OCI-LY7 (cell line): ENCODE measurements at regions not wholly inside any gene's neighbourhood (a gene's known extent, or its start where the extent isn't known, plus 50 kb on each side); places are given as distances from the start of the nearest gene placed in this dataset.

Experiments
- BruUV-seq: library from RNA; stranded (reverse); fragments of 400-500 nt; replicated peaks from 2 replicates; lab custom pipeline; 2021; lab: Mats Ljungman, UMichigan
- CTCF ChIA-PET: fragments of 300-600 bp; sonication (Branson Sonifier 250); formaldehyde crosslinking; loops from one replicate; lab custom pipeline; 2022; ENCODE audit warnings: antibody characterized with exemption; ENCODE audit not compliant: unreplicated experiment; lab: Charles Lee
- POLR2A ChIA-PET: fragments of 300-600 bp; sonication (Branson Sonifier 250); formaldehyde crosslinking; loops from one replicate; lab custom pipeline; 2022; ENCODE audit warnings: antibody characterized with exemption; lab: Charles Lee
- DNase-seq: peaks from one replicate; pipeline ENCODE4 v3.0.0-alpha.2; 2015; ENCODE audit warnings: low spot score
- H2AFZ ChIP-seq: fragments of 200-600 bp; sonication (generic), shearing (Covaris generic); 2 replicates; pipeline ENCODE4 v1.6.1; 2014; ENCODE audit warnings: mild to moderate bottlenecking, antibody characterized with exemption, low read length, moderate library complexity
- H3K27ac ChIP-seq: fragments of 200-600 bp; sonication (generic); 2 replicates; pipeline ENCODE4 v1.5.1; 2014; ENCODE audit warnings: mixed run types, low read depth, mild to moderate bottlenecking, moderate library complexity, low read length, inconsistent platforms; ENCODE audit not compliant: poor library complexity, severe bottlenecking
- H3K36me3 ChIP-seq: fragments of 200-600 bp; sonication (generic); 2 replicates; pipeline ENCODE4 v1.6.1; 2014; ENCODE audit warnings: mild to moderate bottlenecking, antibody characterized with exemption, low read length, moderate library complexity, mixed read lengths; ENCODE audit not compliant: insufficient read depth
- H3K4me1 ChIP-seq: fragments of 200-600 bp; sonication (generic); 2 replicates; pipeline ENCODE4 v1.5.1; 2014; ENCODE audit warnings: mild to moderate bottlenecking, low read length; ENCODE audit not compliant: insufficient read depth, poor library complexity, severe bottlenecking
- H3K4me2 ChIP-seq: fragments of 200-600 bp; sonication (generic); 2 replicates; pipeline ENCODE4 v1.6.1; 2014; ENCODE audit warnings: mild to moderate bottlenecking, low read length
- H3K4me3 ChIP-seq: fragments of 200-600 bp; sonication (generic); 2 replicates; pipeline ENCODE4 v1.5.1; 2014; ENCODE audit warnings: mild to moderate bottlenecking, low read depth, low read length; ENCODE audit not compliant: poor library complexity, severe bottlenecking
- H3K79me2 ChIP-seq: fragments of 200-600 bp; sonication (generic); 2 replicates; pipeline ENCODE4 v1.6.1; 2016; ENCODE audit warnings: low read depth, mild to moderate bottlenecking, low read length, moderate library complexity, mixed read lengths; ENCODE audit not compliant: insufficient read depth
- H3K9me2 ChIP-seq: fragments of 200-600 bp; sonication (generic); 2 replicates; pipeline ENCODE4 v1.6.1; 2016; ENCODE audit warnings: mild to moderate bottlenecking, low read length, mixed read lengths; ENCODE audit not compliant: insufficient read depth
- H3K9me3 ChIP-seq: fragments of 200-600 bp; sonication (generic); 2 replicates; pipeline ENCODE4 v1.6.1; 2014; ENCODE audit warnings: mild to moderate bottlenecking, mixed run types, low read length, mixed read lengths
- H4K20me1 ChIP-seq: fragments of 200-600 bp; sonication (generic); 2 replicates; pipeline ENCODE4 v1.6.1; 2014; ENCODE audit warnings: mild to moderate bottlenecking, antibody characterized with exemption, low read length, moderate library complexity, mixed read lengths; ENCODE audit not compliant: insufficient read depth
- CTCF ChIP-seq: fragments of 200-600 bp; sonication (generic); conservative IDR thresholded peaks from 2 replicates; pipeline ENCODE4 v1.5.1; 2014; ENCODE audit warnings: mild to moderate bottlenecking, antibody characterized with exemption, low read length, moderate library complexity, mixed read lengths
- EZH2phosphoT487 ChIP-seq: fragments of 200-600 bp; sonication (generic); IDR thresholded peaks from 2 replicates; pipeline ENCODE4 v1.6.1; 2018; ENCODE audit warnings: low read depth, borderline replicate concordance, mild to moderate bottlenecking, mixed run types, antibody characterized with exemption, low read length, moderate library complexity, mixed read lengths
- intact Hi-C: fragments of 100-400 bp; cut with micrococcal nuclease; formaldehyde crosslinking; loops from one replicate; pipeline ENCODE4 v1.10.0; 2022; ENCODE audit not compliant: unreplicated experiment

GRCh38 chr12:74293689-74294131 is 243.9 kb upstream of the ATXN7L3B start:
- no peak overlapping the region for H3K4me2 ChIP-seq
- intact Hi-C loops, result no loop called here
- no TSS peak for BruUV-seq
- no peak overlapping the region for H3K27ac ChIP-seq
- H3K79me2 ChIP-seq, result no peaks in the 10 kb centered on the region
- H2AFZ ChIP-seq, result no peak overlapping the region
- no peaks in the 10 kb centered on the region for H4K20me1 ChIP-seq
- ChIA-PET CTCF (no interaction called here), POLR2A (interaction anchor here (0.6 kb wide), 1 partner anchor 56 kb away, joined by 4 read pairs; no protein-coding TSS in a partner anchor)
- H3K9me2 ChIP-seq, result no peaks in the 10 kb centered on the region
- DNase-seq, result no peak
- H3K36me3 ChIP-seq, result no peaks in the 10 kb centered on the region
- TF ChIP-seq CTCF (no peak), EZH2phosphoT487 (no peak)
- H3K4me1 ChIP-seq, result no peaks in the 10 kb centered on the region
- H3K9me3 ChIP-seq, result no peaks in the 10 kb centered on the region
- H3K4me3 ChIP-seq, result no peak overlapping the region

GRCh38 chr12:74317078-74317601 is 220.5 kb upstream of the ATXN7L3B start:
- intact Hi-C loops, result no loop called here
- CTCF ChIA-PET, result no interaction called here

More at GRCh38 chr12:74317078-74317601, 220.5 kb upstream of the ATXN7L3B start:
- Histone ChIP-seq H3K27ac (no peak overlapping the region), H2AFZ (no peak overlapping the region), H3K4me1 (no peaks in the 10 kb centered on the region), H3K9me2 (no peaks in the 10 kb centered on the region; the same call in 1 of the 2 replicates), H3K4me3 (no peak overlapping the region), H4K20me1 (no peaks in the 10 kb centered on the region), H3K79me2 (no peaks in the 10 kb centered on the region), H3K4me2 (no peak overlapping the region), H3K9me3 (no peaks in the 10 kb centered on the region), H3K36me3 (no peaks in the 10 kb centered on the region)
- no TSS peak for BruUV-seq
- POLR2A ChIA-PET, result interaction anchor here (0.6 to 1.6 kb wide), 2 partner anchors 24 to 957 kb away, joined by 3 to 4 read pairs; no protein-coding TSS in a partner anchor
- peak; percentile 4 for DNase-seq
- TF ChIP-seq EZH2phosphoT487 (no peak), CTCF (peak; percentile 57)
